H54 (cell line): ENCODE measurements at regions not wholly inside any gene's neighbourhood (a gene's known extent, or its start where the extent isn't known, plus 50 kb on each side); places are given as distances from the start of the nearest gene placed in this dataset.

Experiments
- DNase-seq: peaks from one replicate; pipeline ENCODE4 v3.0.0; 2011; ENCODE audit warnings: low spot score, mixed read lengths; ENCODE audit not compliant: insufficient read length
- FAIRE-seq: peaks from 3 replicates; lab custom pipeline; 2011; peaks lifted over from hg19 to GRCh38; lab: Jason Lieb, UNC
- POLR2A ChIP-seq: IDR thresholded peaks from 2 replicates; pipeline ENCODE4 v1.6.1; 2011; ENCODE audit warnings: low read depth, mild to moderate bottlenecking, low read length

GRCh38 chrX:128928636-128929035, 594.7 kb downstream of the SMARCA1 start:
- FAIRE-seq = no peak
- DNase-seq = no peak

GRCh38 chrX:128927363-128927762, 595.9 kb downstream of the SMARCA1 start:
- no peak for FAIRE-seq
- DNase-seq = no peak
- TF ChIP-seq POLR2A = no peak

More at GRCh38 chrX:128928636-128929035, 594.7 kb downstream of the SMARCA1 start:
- TF ChIP-seq POLR2A = no peak

- FAIRE-seq (no peak), DNase-seq (no peak)
- no peak for TF ChIP-seq POLR2A
Measured at GRCh38 chrX:128906753-128907152, 616.5 kb downstream of the SMARCA1 start.

GRCh38 chrX:128901018-128901417, 622.3 kb downstream of the SMARCA1 start:
- TF ChIP-seq POLR2A = no peak
- FAIRE-seq = no peak
- no peak for DNase-seq

GRCh38 chrX:128897621-128898020, 625.7 kb downstream of the SMARCA1 start:
- FAIRE-seq (no peak), DNase-seq (no peak)
- TF ChIP-seq POLR2A = no peak

- no peak for FAIRE-seq
- no peak for TF ChIP-seq POLR2A
- DNase-seq = no peak
Measured at GRCh38 chrX:128891554-128891953, 631.7 kb downstream of the SMARCA1 start.

GRCh38 chrX:128884430-128884829, 638.9 kb downstream of the SMARCA1 start:
- DNase-seq = no peak
- no peak for TF ChIP-seq POLR2A
- FAIRE-seq = no peak

GRCh38 chrX:128883650-128884049, 639.6 kb downstream of the SMARCA1 start:
- FAIRE-seq = no peak
- DNase-seq = no peak
- TF ChIP-seq POLR2A = no peak

GRCh38 chrX:128870361-128870760, 652.9 kb downstream of the SMARCA1 start:
- FAIRE-seq = no peak
- DNase-seq = no peak
- no peak for TF ChIP-seq POLR2A

GRCh38 chrX:128862557-128862956, 660.7 kb downstream of the SMARCA1 start:
- TF ChIP-seq POLR2A = no peak
- no peak for DNase-seq
- no peak for FAIRE-seq

GRCh38 chrX:128848374-128848773, 674.9 kb downstream of the SMARCA1 start:
- no peak for TF ChIP-seq POLR2A
- FAIRE-seq = no peak
- no peak for DNase-seq

- no peak for DNase-seq
- FAIRE-seq = no peak
- no peak for TF ChIP-seq POLR2A
Measured at GRCh38 chrX:128846385-128846784, 676.9 kb downstream of the SMARCA1 start.

- DNase-seq = no peak
- no peak for FAIRE-seq
- TF ChIP-seq POLR2A = no peak
Measured at GRCh38 chrX:128818690-128819089, 704.6 kb downstream of the SMARCA1 start.

GRCh38 chrX:128816919-128817318, 706.4 kb downstream of the SMARCA1 start:
- TF ChIP-seq POLR2A = no peak
- FAIRE-seq (no peak), DNase-seq (peak; percentile 0)

GRCh38 chrX:128807367-128807766, 715.9 kb downstream of the SMARCA1 start:
- TF ChIP-seq POLR2A = no peak
- FAIRE-seq (no peak), DNase-seq (no peak)

- DNase-seq (no peak), FAIRE-seq (no peak)
- no peak for TF ChIP-seq POLR2A
Measured at GRCh38 chrX:128805236-128805635, 718.1 kb downstream of the SMARCA1 start.
